A204.1 (cell line): ENCODE measurements at regions not wholly inside any gene's neighbourhood (a gene's known extent, or its start where the extent isn't known, plus 50 kb on each side); places are given as distances from the start of the nearest gene placed in this dataset.
"Not testable (repeated sequence)": the region's sequence is repeated elsewhere in the genome, so short reads cannot be mapped to it uniquely, and the experiment has no call there.

Experiments used
- FAIRE-seq: peaks from 2 replicates; lab custom pipeline; 2012; peaks lifted over from hg19 to GRCh38; lab: Jason Lieb, UNC

DNA sequence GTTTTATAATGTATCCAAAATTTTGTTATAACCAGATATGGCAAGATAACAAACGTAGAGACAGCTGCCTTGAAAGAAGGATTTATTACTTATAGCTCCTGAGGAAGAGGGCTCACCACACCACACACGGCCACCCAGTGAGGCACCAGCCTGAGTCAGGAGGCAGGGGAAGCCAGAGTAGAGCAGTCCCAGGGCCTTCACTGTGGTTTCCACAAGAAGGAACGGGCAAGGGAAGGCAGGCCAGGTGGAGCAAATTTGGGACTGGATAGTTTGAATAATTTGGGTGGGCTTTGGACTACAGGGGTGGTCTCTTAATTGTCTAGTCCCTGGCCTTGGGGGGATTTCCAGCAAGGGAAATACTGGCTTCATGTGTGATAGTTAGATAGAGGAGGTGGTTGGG, 72.5 kb downstream of the RRAGC start:
- no peak for FAIRE-seq

DNA sequence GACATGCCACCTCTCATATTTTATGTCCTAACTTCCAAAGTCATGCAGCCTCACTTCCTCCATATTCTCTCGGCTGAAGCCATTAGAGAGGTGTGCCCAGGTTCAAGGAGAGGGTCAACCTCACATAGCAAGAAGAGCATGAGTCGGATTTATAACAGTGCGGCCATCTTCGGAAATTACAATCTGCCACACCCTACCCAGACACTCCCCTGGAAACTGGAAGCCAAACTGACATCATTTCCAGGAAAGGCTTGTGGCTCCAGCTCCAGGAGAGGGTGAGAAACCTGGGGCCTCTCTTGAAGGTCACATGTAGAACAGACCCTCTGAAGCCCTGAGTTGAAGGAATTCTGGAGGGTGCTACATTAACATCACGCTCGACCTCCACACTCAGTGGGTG, 73.5 kb downstream of the RRAGC start:
- no peak for FAIRE-seq

GRCh38 chr1:38785285-38786039, 74.1 kb downstream of the RRAGC start:
- no peak for FAIRE-seq

DNA sequence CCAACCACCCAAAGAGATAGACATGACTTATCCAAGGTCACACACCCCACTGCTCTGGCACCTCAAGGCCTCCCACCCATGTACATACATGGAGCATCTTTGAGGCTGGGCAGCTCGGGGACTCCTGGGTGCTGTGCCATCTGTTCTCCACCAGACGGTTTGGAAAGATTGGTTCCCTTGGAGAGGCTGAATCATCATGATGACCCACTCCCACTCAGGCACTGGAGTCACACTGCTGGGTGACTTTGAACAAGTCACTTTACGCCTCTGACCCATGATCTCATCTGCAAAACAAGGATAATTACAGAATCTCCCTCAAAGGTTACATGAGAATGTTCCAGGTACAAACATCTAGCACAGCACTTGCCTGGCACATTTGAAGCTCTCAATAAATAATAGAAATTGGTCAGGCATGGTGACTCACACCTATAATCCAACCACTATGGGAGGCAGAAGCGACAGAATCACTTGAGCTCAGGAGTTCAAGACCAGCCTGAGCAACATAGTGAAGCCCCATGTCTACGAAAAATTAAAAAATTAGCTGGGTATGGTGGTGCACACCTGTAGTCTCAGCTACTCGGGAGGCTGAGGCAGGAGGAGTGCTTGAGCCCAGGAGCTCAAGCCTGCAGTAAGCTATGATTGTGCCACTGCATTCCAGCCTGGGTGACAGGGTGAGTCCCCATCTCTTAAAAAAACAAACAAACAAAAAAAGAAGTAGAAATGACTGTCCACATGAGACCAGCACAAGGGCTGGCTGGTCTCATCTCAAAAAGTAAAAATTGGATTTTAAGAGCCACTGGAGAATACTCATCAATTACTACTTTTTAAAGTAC, 74.9 kb downstream of the RRAGC start:
- no peak for FAIRE-seq

DNA sequence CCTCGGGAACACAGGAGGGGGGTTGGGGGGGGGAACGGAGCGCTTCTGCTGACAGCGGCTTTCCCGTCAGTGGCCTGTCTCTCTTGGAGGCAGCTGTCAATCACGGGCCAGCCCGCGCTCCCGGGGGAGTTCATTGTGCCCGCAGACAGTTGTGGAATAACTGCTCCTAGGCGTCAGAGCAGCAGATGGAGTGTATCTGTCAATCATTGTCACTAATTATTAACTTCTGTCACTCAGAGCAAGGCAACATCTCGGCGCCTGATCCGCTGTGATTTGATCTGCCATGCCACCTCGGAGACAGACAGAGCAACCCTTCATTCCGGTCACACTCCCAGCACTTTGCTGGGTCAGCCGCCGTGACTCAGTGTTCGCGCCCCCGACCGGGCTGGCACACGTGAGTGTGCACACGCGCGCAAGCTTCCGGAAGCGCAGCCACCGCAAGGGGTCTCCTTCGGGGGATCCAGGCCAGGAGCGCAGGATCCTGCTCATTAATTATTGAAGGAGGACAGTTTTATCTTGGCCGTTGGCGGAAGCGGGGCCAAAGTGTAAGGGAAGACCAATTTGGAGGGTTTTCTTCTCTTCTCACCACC, 75.8 kb downstream of the RRAGC start:
- FAIRE-seq, result no peak

DNA sequence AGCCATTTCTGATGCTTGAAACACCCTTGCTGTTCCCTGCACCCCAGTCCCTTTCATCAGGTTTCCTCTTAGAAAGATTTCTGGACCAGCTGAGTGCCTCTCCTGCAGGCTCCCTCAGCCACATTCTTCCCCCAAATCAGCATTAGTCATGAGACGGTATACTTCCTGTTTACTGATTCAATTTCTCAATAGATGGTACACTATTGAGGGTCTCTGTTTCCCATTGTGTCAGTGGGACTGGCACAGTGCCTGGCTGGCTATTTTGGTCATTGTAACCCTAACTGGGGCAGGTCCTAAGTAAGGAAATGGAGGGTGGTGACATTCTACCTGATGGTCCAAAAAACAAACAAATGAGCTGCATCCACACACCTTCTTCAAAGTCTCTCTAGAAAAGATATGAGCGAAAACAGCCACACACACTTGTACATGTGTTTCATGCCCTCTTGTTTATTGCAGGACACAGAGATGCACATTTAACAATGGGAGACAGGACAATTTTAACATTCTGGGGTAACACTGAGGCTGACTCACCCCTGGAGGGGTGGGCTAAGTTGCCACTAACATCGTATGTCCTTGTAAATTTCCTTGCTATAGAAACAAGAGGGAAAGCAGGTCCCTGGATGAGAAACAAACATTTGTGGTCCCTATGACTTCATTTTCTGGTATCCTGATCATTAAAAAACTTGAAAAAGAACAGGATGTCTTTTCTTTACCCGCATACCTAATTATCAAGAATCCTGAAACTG, 77.5 kb downstream of the RRAGC start:
- FAIRE-seq, result no peak

DNA sequence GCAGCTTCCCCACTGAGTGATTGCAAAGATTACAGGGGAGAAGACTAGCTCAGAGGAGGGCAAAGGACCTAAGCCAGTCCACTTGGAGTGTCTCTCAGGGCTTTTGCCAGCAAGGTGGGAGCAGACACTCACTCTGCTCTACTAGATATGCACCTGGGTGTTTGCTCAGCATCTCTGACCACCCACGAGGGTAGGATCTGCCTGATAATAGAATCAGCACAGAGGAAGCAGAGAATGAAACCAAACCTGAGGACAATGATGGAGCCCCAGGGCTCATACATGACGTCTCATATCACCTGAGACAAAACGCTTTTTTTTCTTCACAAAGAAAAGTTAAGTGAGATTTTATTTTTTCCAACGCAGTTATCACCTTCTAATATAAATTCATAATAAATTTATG, 79.4 kb downstream of the RRAGC start:
- FAIRE-seq, result no peak

- FAIRE-seq, result no peak
Observed at GRCh38 chr1:38779491-38779890, 80.1 kb downstream of the RRAGC start.

DNA sequence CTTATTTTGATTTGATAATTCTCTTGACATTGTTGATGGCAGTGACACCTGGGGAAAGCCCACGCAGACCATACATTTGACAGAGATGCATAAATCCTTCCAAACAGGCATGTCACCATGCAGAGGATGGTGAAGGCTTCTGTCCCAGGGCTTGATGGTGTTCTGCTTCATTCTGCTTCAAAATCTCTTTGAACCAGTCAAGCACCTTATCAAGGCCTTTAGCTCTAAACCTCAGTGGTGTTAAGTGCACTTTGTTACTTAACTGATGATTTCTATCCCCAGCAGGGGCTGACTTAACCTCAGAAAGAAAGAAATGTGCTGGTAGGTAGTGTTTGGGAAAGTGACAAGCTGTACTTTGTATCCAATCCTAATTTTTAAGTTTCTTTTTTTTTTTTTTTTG, 81.1 kb downstream of the RRAGC start:
- FAIRE-seq, result no peak

DNA sequence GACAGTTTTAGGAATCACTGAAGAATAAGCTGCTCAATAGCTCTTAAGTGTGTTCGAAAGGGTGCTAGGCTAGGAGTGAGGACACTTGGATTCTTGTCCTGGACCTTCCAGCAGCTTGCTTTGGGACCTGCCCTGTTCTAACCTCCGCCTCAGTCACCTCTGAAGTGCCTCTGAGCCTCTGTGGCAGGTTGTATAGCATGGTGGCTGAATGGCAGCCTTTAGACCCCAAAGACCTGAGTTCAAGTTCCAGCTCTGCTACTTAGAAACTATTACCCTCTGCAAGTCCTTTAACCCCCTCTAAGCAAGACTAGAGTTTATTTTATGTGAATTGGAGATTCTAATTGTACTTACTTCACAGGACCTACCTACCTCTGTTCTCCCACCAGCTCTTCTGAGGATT, 81.5 kb downstream of the RRAGC start:
- no peak for FAIRE-seq

DNA sequence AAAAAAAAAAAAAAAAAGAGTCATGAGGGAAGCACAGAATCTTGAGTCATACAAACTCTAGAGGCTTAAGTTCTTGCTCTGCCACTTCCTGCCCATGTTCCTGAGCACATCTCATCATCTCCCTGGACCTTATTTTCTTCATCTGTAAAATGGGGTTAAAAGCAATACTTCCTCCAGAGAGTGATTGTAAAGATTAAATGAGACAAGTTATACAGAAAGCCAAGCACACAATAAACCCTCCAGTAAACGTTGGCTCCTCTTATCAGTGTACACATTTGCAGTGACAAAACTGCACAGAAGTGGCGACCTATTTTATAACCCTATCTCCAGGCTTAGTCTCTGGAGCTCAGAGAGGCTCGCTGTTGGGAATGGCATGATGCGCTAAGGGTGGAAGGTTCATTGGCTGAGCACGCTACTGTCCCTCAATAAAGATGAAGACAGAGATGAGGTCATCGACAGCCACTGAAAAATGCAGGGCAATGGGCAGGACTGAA, 82.1 kb downstream of the RRAGC start:
- FAIRE-seq, result no peak

GRCh38 chr1:38776466-38777065, 83.0 kb downstream of the RRAGC start:
- no peak for FAIRE-seq

- no peak for FAIRE-seq
Observed at GRCh38 chr1:38775175-38775845, 84.3 kb downstream of the RRAGC start.

- no peak for FAIRE-seq
Observed at GRCh38 chr1:38773483-38773882, 86.1 kb downstream of the RRAGC start.

DNA sequence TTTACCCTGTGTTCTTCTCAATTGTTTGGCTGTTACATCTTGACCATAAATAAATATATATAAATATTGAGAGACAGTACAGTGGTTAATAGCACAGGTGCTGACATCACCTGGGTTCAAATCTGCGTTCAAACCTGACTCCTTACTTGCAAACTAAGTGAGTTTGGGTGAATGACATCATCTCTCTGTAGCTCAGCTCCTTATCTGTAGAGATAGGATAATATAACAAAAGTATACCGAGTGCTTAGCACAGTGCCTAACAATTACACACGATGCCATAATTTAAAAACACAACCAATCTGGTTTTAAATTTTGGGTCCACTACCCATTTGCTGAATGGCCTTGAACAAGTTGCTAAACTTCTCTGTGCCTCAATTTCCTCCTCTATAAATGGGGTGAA, 86.6 kb downstream of the RRAGC start:
- no peak for FAIRE-seq

DNA sequence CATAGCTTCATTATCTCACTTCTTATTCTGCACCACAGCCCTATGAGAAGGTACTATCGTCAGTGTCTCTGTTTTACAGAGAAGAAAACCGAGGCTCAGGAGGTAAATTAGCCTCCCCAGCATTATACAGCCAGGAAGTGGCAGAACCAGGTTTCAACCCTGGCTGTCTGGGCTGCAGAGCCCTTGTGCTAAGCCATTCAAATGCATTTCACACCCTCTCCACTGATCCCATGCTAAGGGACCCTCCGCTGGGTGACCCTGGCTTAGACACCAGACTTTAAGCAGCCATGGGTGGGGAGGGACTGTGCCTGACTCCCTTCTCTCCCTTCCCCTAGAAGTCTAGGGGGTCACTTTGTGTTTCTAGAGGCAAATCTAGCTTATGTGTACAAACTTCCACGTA, 87.5 kb downstream of the RRAGC start:
- FAIRE-seq, result no peak

DNA sequence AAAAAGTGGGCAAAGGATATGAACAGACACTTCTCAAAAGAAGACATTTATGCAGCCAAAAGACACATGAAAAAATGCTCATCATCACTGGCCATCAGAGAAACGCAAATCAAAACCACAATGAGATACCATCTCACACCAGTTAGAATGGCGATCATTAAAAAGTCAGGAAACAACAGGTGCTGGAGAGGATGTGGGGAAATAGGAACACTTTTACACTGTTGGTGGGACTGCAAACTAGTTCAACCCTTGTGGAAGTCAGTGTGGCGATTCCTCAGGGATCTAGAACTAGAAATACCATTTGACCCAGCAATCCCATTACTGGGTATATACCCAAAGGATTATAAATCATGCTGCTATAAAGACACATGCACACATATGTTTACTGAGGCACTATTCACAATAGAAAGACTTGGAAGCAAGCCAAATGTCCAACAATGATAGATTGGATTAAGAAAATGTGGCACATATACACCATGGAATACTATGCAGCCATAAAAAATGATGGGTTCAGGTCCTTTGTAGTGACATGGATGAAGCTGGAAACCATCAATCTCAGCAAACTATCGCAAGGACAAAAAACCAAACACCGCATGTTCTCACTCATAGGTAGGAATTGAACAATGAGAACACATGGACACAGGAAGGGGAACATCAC, 88.9 kb downstream of the RRAGC start:
- not testable (repeated sequence) for FAIRE-seq

DNA sequence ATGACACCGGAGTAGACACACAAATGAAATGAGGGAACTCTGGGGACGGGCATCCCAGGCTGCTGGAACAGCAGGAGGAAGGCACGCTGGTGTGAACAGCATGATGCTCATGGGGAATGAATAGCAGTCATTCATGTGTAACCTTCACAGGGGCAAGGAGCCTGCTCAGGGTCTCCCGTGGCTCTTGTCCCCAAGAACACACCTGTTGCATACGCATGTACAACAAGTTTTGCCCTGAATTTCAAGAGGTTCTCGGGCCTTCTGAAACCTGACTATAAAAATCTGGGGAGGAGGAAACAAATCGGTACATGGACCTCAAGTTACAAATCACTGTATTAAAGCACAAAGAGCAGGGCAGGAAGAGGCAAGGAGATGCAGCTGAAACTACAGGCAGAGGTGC, 93.4 kb downstream of the RRAGC start:
- no peak for FAIRE-seq

- no peak for FAIRE-seq
Observed at GRCh38 chr1:38763121-38763520, 96.5 kb downstream of the RRAGC start.

- FAIRE-seq, result no peak
Observed at GRCh38 chr1:38760562-38760961, 99.0 kb downstream of the RRAGC start.

DNA sequence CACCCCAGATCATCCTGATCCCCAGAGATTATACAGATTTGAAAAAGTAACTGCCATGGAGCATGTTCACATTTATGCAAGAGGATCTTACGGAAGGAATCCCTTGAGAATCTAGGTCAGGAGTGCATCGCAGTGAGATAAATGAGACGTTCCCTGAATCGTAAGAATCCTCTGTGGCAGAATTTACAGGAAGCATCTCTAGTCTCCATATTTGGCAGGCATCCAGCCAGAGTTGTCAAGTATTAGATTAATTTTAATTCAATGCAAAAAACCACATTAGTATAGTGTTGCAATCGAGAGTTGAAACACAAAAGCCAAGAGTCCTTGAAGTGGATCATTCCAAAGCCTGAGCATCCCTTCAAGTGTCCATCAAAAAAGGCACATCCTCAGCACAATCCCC, 100.8 kb downstream of the RRAGC start:
- FAIRE-seq, result no peak
